ENCODE measurements at regions not wholly inside any gene's neighbourhood (a gene's known extent, or its start where the extent isn't known, plus 50 kb on each side); places are given as distances from the start of the nearest gene placed in this dataset.
A peak's percentile ranks its signal among the peaks of the same experiment; 100 is the strongest.
"Not testable (repeated sequence)": the region's sequence is repeated elsewhere in the genome, so short reads cannot be mapped to it uniquely, and the experiment has no call there.

DNA sequence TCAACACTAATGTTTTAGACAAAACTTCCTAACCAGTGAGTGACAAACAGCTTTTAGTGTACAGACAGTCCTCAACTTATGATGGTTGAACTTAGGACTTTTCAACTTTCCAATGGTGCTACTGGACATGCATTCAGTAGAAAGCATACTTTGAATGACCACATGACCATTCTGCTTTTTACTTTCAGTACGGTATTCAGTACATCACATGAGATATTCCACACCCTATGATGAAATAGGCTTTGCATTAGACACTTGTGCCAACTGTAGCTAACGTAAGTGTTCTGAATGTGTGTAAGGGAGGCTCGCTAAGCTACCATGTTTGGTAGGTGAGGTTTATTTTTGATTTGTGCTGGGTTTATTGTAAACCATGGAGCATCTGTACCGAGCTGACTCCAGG, 113.7 kb downstream of the WNT7A start:
- no peaks in the 10 kb centered on the region for H3K9me3 Mint-ChIP-seq
- peaks cover 39% of the 10 kb centered on the region for H3K27me3 Mint-ChIP-seq
- DNase-seq (ENCODE audit: low spot score in 2 of 2) (no peak), ATAC-seq (replicated peaks; ENCODE audit: extremely low read depth, poor library complexity, severe bottlenecking) (no peak)
- no peak overlapping the region for H3K4me3 Mint-ChIP-seq
- no peaks in the 10 kb centered on the region for H3K4me1 Mint-ChIP-seq
- no peaks in the 10 kb centered on the region for H3K36me3 Mint-ChIP-seq (ENCODE audit: insufficient read depth)
- no peak overlapping the region for H3K27ac Mint-ChIP-seq (ENCODE audit: low read depth)

DNA sequence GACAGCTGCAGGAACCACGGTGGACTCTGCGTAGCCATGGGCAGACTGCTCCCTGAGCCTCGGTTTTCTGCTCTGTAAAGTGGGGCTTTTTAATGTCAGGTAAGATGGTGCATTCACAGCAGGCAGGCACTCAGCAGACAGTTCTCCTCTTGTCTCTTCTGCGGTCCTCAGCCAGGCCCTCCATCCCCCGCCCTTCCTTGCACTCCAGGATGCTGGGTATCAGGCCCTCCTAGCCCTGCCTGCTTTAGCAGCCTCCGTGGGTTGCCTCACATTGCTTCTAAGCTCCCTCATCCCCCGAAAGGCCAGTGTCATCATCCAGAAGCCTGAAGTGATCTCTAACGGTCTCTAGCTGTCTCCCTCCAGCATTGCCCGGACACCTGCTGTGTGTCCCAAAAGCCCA, 115.7 kb downstream of the WNT7A start:
- ATAC-seq (replicated peaks; ENCODE audit: extremely low read depth, poor library complexity, severe bottlenecking) (no peak), DNase-seq (ENCODE audit: low spot score in 2 of 2) (peak in 1 of 2 donors; percentile 8)
- Mint-ChIP-seq H3K4me1 (no peaks in the 10 kb centered on the region), H3K9me3 (no peaks in the 10 kb centered on the region), H3K27ac (ENCODE audit: low read depth) (no peak overlapping the region), H3K27me3 (peaks cover 56% of the 10 kb centered on the region), H3K4me3 (no peak overlapping the region), H3K36me3 (ENCODE audit: insufficient read depth) (no peaks in the 10 kb centered on the region)

DNA sequence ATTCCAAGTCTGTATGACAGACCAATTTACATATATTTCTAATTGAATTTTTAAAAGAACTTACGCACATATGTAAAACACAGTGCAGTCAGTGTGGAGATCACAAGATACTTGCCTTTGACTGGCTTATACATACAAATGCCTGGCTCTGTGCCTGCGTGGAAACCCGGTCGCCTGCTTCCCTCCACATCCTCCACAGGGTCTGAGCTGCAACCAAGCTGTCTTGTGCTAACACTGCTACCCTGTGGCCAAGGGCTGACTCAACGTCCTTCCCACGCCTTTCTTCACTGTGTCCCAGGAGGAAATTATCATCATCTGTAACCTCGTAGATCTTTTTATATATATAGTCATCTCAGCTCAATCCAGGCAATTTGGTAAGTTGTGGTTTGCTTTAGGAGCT, 117.0 kb downstream of the WNT7A start:
- ATAC-seq (replicated peaks; ENCODE audit: extremely low read depth, poor library complexity, severe bottlenecking) (no peak), DNase-seq (ENCODE audit: low spot score in 2 of 2) (no peak)
- H3K4me1 Mint-ChIP-seq = no peaks in the 10 kb centered on the region
- peaks cover 69% of the 10 kb centered on the region for H3K27me3 Mint-ChIP-seq
- no peaks in the 10 kb centered on the region for H3K9me3 Mint-ChIP-seq
- H3K36me3 Mint-ChIP-seq (ENCODE audit: insufficient read depth) = no peaks in the 10 kb centered on the region
- H3K4me3 Mint-ChIP-seq = no peak overlapping the region
- no peak overlapping the region for H3K27ac Mint-ChIP-seq (ENCODE audit: low read depth)

DNA sequence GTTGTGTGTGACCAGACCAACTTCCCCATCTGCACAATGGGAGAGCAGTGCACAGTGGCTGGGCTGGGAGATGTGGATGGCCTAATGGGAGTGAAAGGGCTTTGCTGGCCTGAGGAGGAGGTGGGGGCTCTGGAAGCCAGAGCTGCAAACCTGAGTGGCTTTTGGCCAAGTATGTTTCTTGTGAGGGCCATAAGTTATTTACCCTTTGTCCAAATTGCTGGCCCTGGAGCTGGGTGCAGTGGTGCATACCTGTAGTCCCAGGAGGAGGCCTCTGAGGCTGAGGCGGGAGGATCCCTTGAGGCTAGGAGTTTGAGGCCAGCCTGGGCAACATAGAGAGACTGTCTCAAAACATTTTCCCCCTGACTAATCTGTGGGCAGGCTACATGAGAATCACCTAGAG, 129.1 kb downstream of the WNT7A start:
- ATAC-seq (replicated peaks; ENCODE audit: extremely low read depth, poor library complexity, severe bottlenecking) = no peak
- H3K27ac Mint-ChIP-seq (ENCODE audit: low read depth) = no peak overlapping the region
- peaks cover 5% of the 10 kb centered on the region for H3K9me3 Mint-ChIP-seq
- no peaks in the 10 kb centered on the region for H3K27me3 Mint-ChIP-seq
- H3K4me1 Mint-ChIP-seq = no peaks in the 10 kb centered on the region
- no peak overlapping the region for H3K4me3 Mint-ChIP-seq
- H3K36me3 Mint-ChIP-seq (ENCODE audit: insufficient read depth) = peaks cover 2% of the 10 kb centered on the region
- DNase-seq (ENCODE audit: low spot score in 2 of 2) = no peak

DNA sequence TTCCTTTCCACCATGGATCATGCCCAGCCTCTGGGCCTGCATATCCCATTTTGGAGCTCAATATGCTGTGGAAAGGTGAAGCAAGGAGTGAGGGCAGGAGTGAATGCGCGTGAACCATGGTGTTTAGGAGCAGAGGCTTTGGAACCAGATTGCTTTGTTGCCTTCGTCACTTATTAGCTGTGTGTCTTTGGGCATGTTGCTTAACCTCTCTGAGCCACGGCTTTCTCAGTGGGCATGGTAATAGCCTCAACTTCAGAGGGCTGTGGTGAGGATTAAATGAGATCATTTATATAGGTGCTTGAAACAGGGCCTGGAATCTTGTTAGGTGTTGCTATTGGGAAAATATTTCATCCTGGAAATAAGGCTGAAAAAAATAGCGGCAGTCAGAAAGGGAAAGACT, 129.7 kb downstream of the WNT7A start:
- Mint-ChIP-seq H3K36me3 (ENCODE audit: insufficient read depth) (peaks cover 2% of the 10 kb centered on the region), H3K9me3 (peaks cover 5% of the 10 kb centered on the region), H3K4me1 (no peaks in the 10 kb centered on the region), H3K27ac (ENCODE audit: low read depth) (no peak overlapping the region), H3K27me3 (no peaks in the 10 kb centered on the region), H3K4me3 (no peak overlapping the region)
- DNase-seq (ENCODE audit: low spot score in 2 of 2) (no peak), ATAC-seq (replicated peaks; ENCODE audit: extremely low read depth, poor library complexity, severe bottlenecking) (no peak)

DNA sequence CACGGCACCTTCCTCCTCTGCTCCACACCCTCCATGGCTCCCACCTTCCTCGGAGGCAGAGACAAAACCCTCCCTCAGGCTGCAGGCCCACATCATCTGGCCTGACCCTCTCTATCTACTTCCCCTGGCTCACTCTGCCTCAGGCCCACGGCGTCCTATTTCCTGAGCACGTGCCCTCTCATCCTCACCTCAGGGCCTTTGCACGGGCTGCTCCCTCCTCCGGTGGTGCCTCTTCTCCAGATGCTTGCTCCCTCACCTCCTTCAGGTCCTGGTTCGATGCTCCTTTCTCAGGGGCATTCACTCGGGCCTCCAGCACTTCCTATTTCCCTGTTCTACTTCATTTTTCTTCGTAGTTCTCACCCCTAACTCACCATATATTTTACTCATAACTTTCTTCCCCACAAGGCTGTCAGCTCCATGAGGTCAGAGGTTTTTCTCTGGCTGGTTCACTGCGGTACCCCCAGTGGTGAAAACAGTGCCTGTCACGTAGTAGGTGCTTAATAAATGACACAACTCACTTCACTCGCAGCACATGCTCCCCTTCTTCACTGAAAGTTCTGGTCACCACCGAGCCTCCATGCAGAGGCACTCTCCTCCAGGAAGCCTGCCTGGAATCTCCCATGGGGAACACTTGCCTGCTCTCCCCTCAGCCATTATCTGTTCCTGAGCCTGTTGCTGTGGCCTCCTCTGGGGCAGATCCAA, 130.7 kb downstream of the WNT7A start:
- Mint-ChIP-seq H3K36me3 (ENCODE audit: insufficient read depth) (peaks cover 2% of the 10 kb centered on the region), H3K27me3 (peaks cover 4% of the 10 kb centered on the region), H3K4me1 (no peaks in the 10 kb centered on the region), H3K27ac (ENCODE audit: low read depth) (no peak overlapping the region), H3K4me3 (no peak overlapping the region), H3K9me3 (no peaks in the 10 kb centered on the region)
- no peak for ATAC-seq (replicated peaks; ENCODE audit: extremely low read depth, poor library complexity, severe bottlenecking)
- DNase-seq (ENCODE audit: low spot score in 2 of 2) = no peak

DNA sequence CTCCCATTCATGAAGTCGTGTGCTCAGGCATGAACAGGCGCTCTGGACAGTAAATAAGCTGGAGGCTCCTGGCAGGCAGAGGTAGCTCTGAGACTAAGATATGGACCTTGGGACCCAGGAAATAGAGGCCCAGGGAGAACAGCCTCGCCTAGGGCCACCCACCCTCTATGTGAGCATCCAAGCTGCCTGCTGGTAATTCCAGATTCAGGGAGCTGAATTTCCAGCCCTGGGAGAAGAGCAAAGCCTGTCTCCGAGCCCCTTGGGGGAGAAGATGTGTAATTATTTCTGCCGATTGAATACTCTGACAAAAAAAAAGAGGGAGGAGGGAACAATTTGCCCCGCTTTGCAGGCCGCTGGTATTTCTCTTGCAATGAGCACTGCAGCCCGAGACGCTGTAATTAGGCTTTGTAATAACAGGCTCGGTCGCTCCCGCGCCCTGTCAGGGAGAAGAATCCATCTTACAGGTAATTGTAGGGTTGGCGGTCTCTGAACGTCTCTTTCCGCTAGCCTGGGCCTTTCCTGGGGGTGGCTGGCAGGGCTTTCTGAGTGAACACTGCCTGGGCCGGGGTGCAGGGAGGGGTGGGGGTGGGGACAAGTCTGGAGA, 131.5 kb downstream of the WNT7A start:
- ATAC-seq (replicated peaks; ENCODE audit: extremely low read depth, poor library complexity, severe bottlenecking) (no peak), DNase-seq (ENCODE audit: low spot score in 2 of 2) (no peak)
- H3K27me3 Mint-ChIP-seq = peaks cover 13% of the 10 kb centered on the region
- no peak overlapping the region for H3K27ac Mint-ChIP-seq (ENCODE audit: low read depth)
- H3K4me1 Mint-ChIP-seq = no peaks in the 10 kb centered on the region
- no peaks in the 10 kb centered on the region for H3K9me3 Mint-ChIP-seq
- no peak overlapping the region for H3K4me3 Mint-ChIP-seq
- peaks cover 2% of the 10 kb centered on the region for H3K36me3 Mint-ChIP-seq (ENCODE audit: insufficient read depth)

DNA sequence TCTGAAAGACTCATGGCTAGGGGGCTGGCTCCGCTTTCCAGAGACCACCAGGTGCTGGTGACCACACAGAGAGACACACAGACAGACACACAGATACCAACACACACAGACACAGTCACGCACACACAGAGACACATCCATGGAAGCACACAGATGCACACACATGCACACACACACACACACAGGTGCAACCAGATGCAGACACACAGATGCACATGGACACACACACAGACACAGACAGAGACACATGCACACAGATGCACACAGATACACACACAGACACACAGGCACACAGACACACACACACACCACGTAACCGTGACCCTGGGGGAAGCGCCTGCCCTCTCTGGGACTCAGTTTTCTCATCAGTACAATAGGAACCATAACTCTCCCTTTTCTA, 132.2 kb downstream of the WNT7A start:
- no peak for ATAC-seq (replicated peaks; ENCODE audit: extremely low read depth, poor library complexity, severe bottlenecking)
- H3K4me1 Mint-ChIP-seq = no peaks in the 10 kb centered on the region
- no peak overlapping the region for H3K27ac Mint-ChIP-seq (ENCODE audit: low read depth)
- H3K27me3 Mint-ChIP-seq = peaks cover 20% of the 10 kb centered on the region
- H3K36me3 Mint-ChIP-seq (ENCODE audit: insufficient read depth) = peaks cover 2% of the 10 kb centered on the region
- H3K9me3 Mint-ChIP-seq = no peaks in the 10 kb centered on the region
- H3K4me3 Mint-ChIP-seq = no peak overlapping the region
- DNase-seq (ENCODE audit: low spot score in 2 of 2) = no peak

DNA sequence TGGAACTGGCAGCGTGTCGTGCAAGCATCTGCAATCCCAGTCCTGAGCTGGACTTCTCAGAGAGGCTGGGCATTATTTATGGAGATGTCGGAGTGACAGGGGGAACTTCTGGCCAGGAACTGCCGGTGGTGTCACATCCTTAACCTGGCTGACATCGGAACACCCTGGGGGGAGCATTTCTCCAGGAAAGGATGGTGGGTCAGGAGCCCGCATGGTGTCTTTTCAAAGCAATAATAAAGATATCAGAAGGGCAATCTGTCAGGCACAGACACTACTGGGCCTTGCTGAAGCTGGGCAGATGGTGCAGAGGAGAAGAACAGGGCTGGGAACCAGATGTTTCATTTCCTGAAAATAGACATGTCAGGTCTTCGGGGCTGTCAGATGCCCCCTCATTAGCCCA, 133.5 kb downstream of the WNT7A start:
- Mint-ChIP-seq H3K36me3 (ENCODE audit: insufficient read depth) (peaks cover 2% of the 10 kb centered on the region), H3K27ac (ENCODE audit: low read depth) (no peak overlapping the region), H3K9me3 (peaks cover 7% of the 10 kb centered on the region), H3K27me3 (peaks cover 33% of the 10 kb centered on the region), H3K4me3 (no peak overlapping the region), H3K4me1 (no peaks in the 10 kb centered on the region)
- no peak for DNase-seq (ENCODE audit: low spot score in 2 of 2)
- no peak for ATAC-seq (replicated peaks; ENCODE audit: extremely low read depth, poor library complexity, severe bottlenecking)

DNA sequence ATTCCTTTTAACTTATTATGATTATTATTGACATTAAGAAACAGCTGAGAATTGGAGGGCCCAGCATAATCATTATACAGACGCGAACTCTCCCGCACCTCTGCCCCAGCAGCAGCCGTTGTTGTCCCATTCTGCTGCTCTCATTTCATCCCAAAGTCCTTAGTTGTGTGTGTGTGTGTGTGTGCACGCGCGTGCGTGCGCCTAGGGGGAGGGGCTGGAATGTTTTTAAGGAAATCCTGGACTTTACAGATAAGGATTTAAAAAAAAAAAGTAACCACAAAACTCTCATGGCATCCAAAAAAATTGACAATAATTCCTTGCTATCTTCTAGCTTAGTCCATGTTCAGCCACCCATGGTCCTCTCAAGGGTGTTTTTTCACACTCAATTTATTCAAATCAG, 134.2 kb downstream of the WNT7A start:
- H3K4me1 Mint-ChIP-seq = no peaks in the 10 kb centered on the region
- H3K36me3 Mint-ChIP-seq (ENCODE audit: insufficient read depth) = peaks cover 1% of the 10 kb centered on the region
- H3K9me3 Mint-ChIP-seq = peaks cover 7% of the 10 kb centered on the region
- ATAC-seq (replicated peaks; ENCODE audit: extremely low read depth, poor library complexity, severe bottlenecking) (no peak), DNase-seq (ENCODE audit: low spot score in 2 of 2) (no peak)
- H3K27ac Mint-ChIP-seq (ENCODE audit: low read depth) = no peak overlapping the region
- no peak overlapping the region for H3K4me3 Mint-ChIP-seq
- peaks cover 40% of the 10 kb centered on the region for H3K27me3 Mint-ChIP-seq

DNA sequence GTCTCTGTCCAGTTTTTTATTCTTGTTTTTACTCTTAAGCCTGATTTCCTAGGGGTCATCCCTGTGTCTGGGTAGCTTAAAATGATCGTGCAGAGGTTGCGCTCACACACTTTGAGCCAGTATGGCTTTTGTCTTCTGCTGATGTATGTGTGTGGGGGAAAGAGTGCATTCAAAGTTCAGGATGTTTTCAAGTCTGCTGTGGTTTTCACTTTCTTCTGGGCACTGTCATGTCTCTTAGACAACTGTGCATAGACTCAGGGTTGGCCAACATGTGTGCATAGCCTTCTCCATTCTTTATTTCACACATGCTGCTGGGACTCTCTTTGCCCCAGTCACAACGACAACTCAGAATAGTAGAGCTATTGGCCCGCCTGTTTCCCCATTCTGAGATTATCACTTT, 139.1 kb downstream of the WNT7A start:
- no peak for DNase-seq (ENCODE audit: low spot score in 2 of 2)
- H3K27ac Mint-ChIP-seq (ENCODE audit: low read depth) = no peak overlapping the region
- H3K9me3 Mint-ChIP-seq = peaks cover 15% of the 10 kb centered on the region
- no peak for ATAC-seq (replicated peaks; ENCODE audit: extremely low read depth, poor library complexity, severe bottlenecking)
- H3K4me3 Mint-ChIP-seq = no peak overlapping the region
- H3K36me3 Mint-ChIP-seq (ENCODE audit: insufficient read depth) = no peaks in the 10 kb centered on the region
- H3K27me3 Mint-ChIP-seq = peaks cover 84% of the 10 kb centered on the region
- H3K4me1 Mint-ChIP-seq = no peaks in the 10 kb centered on the region

DNA sequence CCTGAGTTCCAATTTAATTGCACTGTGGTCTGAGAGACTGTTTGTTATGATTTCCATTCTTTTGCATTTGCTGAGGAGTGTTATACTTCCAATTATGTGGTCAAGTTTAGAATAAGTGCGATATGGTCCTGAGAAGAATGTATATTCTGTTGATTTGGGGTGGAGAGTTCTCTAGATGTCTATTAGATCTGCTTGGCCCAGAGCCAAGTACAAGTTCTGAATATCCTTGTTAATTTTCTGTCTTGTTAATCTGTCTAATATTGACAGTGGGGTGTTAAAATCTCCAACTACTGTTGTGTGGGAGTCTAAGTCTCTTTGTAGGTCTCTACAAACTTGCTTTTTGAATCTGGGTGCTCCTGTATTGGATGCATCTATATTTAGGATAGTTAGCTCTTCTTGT, 146.1 kb downstream of the WNT7A start:
- not testable (repeated sequence) for H3K4me1 Mint-ChIP-seq; H3K36me3 Mint-ChIP-seq (ENCODE audit: insufficient read depth); H3K4me3 Mint-ChIP-seq; ATAC-seq (replicated peaks; ENCODE audit: extremely low read depth, poor library complexity, severe bottlenecking); DNase-seq (ENCODE audit: low spot score in 2 of 2); H3K27ac Mint-ChIP-seq (ENCODE audit: low read depth)
- Mint-ChIP-seq H3K9me3 (peaks cover 14% of the 10 kb centered on the region), H3K27me3 (peaks cover 95% of the 10 kb centered on the region)

DNA sequence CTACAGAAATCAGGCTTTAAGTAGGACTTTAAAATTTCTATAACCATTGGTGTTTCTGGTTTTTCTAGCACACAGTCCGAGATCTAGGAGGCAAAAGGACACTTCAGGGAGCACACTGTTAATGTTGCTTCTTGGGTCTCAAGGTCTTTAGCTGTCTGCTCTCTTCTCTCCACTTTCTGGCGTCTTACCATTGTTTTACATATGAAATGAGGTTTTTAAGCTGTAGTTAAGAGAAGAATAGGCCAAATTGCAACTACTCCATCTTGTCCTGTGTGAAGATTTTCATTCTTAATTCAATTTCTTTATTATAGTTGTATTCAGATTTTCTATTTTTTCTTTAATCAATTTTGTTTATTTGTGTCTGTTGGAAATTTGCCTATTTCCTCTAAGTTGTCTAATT, 151.4 kb downstream of the WNT7A start:
- DNase-seq (ENCODE audit: low spot score in 2 of 2) = no peak
- Mint-ChIP-seq H3K9me3 (no peaks in the 10 kb centered on the region), H3K27ac (ENCODE audit: low read depth) (no peak overlapping the region), H3K36me3 (ENCODE audit: insufficient read depth) (no peaks in the 10 kb centered on the region), H3K4me3 (no peak overlapping the region), H3K4me1 (no peaks in the 10 kb centered on the region), H3K27me3 (peaks cover 81% of the 10 kb centered on the region)
- no peak for ATAC-seq (replicated peaks; ENCODE audit: extremely low read depth, poor library complexity, severe bottlenecking)

Data from central memory CD8-positive, alpha-beta T cell (primary cell).